ENCODE measurements at regions not wholly inside any gene's neighbourhood (a gene's known extent, or its start where the extent isn't known, plus 50 kb on each side); places are given as distances from the start of the nearest gene placed in this dataset.
"Not testable (repeated sequence)": the region's sequence is repeated elsewhere in the genome, so short reads cannot be mapped to it uniquely, and the experiment has no call there.

DNA sequence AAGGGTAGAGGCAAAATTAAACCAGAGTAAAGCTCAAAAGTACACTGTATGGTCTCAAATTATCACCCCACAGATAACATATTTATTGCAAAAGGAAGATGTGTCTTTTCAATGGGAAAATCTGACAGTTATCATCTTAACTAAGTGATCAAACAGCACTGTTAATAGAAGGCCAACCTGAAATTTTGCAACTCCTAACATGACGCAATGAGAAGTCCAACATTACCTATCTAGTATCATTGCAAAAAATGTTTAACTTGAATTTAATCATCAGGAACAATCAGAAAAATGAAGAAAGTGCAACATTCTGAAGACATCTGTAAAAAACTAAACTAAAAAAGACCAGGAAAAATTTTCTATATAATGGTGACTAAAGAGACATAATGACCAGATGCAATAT lies 156.7 kb upstream of the POGK start:
- DNase-seq (ENCODE audit: low read depth): no peak
- ChIA-PET CTCF (no interaction called here), POLR2A (no interaction called here)
- Histone ChIP-seq H3K27me3 (ENCODE audit: control insufficient read depth, insufficient read depth, low read length) (no peaks in the 10 kb centered on the region), H3K36me3 (ENCODE audit: control insufficient read depth, insufficient read depth, low read length) (no peaks in the 10 kb centered on the region), H3K4me3 (ENCODE audit: low read depth, low read length) (no peak overlapping the region)
- TF ChIP-seq, protein P1, sequence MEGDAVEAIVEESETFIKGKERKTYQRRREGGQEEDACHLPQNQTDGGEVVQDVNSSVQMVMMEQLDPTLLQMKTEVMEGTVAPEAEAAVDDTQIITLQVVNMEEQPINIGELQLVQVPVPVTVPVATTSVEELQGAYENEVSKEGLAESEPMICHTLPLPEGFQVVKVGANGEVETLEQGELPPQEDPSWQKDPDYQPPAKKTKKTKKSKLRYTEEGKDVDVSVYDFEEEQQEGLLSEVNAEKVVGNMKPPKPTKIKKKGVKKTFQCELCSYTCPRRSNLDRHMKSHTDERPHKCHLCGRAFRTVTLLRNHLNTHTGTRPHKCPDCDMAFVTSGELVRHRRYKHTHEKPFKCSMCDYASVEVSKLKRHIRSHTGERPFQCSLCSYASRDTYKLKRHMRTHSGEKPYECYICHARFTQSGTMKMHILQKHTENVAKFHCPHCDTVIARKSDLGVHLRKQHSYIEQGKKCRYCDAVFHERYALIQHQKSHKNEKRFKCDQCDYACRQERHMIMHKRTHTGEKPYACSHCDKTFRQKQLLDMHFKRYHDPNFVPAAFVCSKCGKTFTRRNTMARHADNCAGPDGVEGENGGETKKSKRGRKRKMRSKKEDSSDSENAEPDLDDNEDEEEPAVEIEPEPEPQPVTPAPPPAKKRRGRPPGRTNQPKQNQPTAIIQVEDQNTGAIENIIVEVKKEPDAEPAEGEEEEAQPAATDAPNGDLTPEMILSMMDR (IDR thresholded peaks at IDR 0.05; ENCODE audit: insufficient read depth, low read depth, low read length): no peak

DNA sequence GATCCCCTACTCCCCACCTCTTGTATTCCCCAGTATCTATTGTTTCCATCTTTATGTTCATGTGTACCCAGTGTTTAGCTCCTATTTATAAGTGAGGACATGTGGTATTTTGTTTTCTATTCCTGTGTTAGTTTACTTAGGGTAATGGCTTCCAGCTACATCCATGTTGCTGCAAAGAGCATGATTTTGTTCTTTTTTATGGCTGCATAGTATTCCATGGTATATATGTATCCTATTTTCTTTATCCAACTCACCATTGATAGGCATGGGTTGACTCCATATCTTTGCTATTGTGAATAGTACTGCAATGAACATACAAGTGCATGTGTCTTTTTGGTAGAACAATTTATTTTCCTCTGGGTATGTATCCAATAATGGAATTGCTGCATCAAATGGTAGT lies 154.6 kb upstream of the POGK start:
- POLR2A ChIA-PET; H3K27me3 ChIP-seq (ENCODE audit: control insufficient read depth, insufficient read depth, low read length); DNase-seq (ENCODE audit: low read depth); H3K36me3 ChIP-seq (ENCODE audit: control insufficient read depth, insufficient read depth, low read length); H3K4me3 ChIP-seq (ENCODE audit: low read depth, low read length); CTCF ChIA-PET: not testable (repeated sequence)

- Histone ChIP-seq H3K27me3 (ENCODE audit: control insufficient read depth, insufficient read depth, low read length) (no peaks in the 10 kb centered on the region), H3K4me3 (ENCODE audit: low read depth, low read length) (no peak overlapping the region), H3K36me3 (ENCODE audit: control insufficient read depth, insufficient read depth, low read length) (no peaks in the 10 kb centered on the region)
- CTCF ChIA-PET: no interaction called here
- no peak for DNase-seq (ENCODE audit: low read depth)
- TF ChIP-seq, protein P1 (IDR thresholded peaks at IDR 0.05; ENCODE audit: insufficient read depth, low read depth, low read length): no peak
- POLR2A ChIA-PET: no interaction called here
Observed at GRCh38 chr1:166685200-166685599, 154.1 kb upstream of the POGK start.

GRCh38 chr1:166685891-166686290 lies 153.4 kb upstream of the POGK start:
- H3K4me3 ChIP-seq (ENCODE audit: low read depth, low read length); H3K27me3 ChIP-seq (ENCODE audit: control insufficient read depth, insufficient read depth, low read length); POLR2A ChIA-PET; H3K36me3 ChIP-seq (ENCODE audit: control insufficient read depth, insufficient read depth, low read length); DNase-seq (ENCODE audit: low read depth); CTCF ChIA-PET: not testable (repeated sequence)

DNA sequence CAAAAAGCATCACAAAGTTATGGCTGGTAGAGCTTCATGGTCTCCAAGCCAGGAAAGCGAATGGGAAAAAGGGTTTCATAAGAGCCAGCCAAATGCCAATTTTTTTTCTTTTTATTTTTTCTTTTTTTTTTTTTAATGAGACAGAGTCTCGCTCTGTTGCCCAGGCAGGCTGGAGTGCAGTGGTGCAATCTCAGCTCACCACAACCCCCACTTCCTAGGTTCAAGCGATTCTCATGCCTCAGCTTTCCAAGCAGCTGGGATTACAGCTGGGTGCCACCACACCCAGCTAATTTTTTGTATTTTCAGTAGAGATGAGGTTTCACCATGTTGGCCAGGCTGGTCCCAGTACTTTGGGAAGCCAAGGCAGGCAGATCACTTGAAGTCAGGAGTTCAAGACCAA lies 148.7 kb upstream of the POGK start:
- H3K36me3 ChIP-seq (ENCODE audit: control insufficient read depth, insufficient read depth, low read length); H3K27me3 ChIP-seq (ENCODE audit: control insufficient read depth, insufficient read depth, low read length); POLR2A ChIA-PET; H3K4me3 ChIP-seq (ENCODE audit: low read depth, low read length); CTCF ChIA-PET; DNase-seq (ENCODE audit: low read depth): not testable (repeated sequence)

DNA sequence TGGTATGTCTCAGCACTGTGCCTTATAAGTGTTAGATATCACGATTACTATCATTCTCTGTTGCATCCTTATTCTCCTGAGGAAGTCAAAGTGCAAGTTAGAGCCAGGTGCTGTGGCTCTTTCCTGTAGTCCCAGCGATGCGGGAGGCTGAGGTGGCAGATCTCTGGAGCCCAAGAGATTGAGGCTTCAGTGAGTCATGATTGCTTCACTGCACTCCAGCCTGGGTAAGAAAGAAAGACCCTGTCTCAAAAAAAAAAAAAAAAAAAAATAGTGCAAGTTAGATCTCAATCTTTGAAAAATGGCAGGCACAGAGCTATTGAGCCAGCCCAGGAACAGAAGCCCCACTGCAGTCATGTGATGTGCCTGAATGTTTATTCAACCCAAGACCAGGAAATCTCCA lies 147.8 kb upstream of the POGK start:
- H3K36me3 ChIP-seq (ENCODE audit: control insufficient read depth, insufficient read depth, low read length): no peaks in the 10 kb centered on the region
- POLR2A ChIA-PET: no interaction called here
- CTCF ChIA-PET: no interaction called here
- no peak for DNase-seq (ENCODE audit: low read depth)
- H3K4me3 ChIP-seq (ENCODE audit: low read depth, low read length): no peak overlapping the region
- H3K27me3 ChIP-seq (ENCODE audit: control insufficient read depth, insufficient read depth, low read length): no peaks in the 10 kb centered on the region
- TF ChIP-seq, protein P1 (IDR thresholded peaks at IDR 0.05; ENCODE audit: insufficient read depth, low read depth, low read length): no peak

DNA sequence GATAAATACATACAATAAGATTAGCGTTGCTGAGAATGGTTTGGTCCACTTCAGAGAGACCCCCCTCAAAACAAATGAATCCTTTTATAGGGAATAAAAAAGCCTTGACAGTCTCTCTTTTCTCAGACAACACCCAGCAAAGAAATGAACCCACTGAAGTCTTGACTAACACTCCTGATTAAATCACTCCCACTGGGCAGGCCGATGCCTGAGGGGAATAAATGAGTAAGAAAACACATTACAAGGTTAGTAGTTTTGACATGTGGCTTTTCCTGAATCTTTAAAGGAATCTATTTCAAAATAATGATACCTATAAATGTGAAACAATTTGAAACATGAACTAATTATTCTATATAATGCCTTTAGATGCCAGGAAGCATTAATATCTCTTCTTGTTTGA lies 146.9 kb upstream of the POGK start:
- Histone ChIP-seq H3K27me3 (ENCODE audit: control insufficient read depth, insufficient read depth, low read length) (no peaks in the 10 kb centered on the region), H3K36me3 (ENCODE audit: control insufficient read depth, insufficient read depth, low read length) (no peaks in the 10 kb centered on the region), H3K4me3 (ENCODE audit: low read depth, low read length) (no peak overlapping the region)
- DNase-seq (ENCODE audit: low read depth): no peak
- ChIA-PET POLR2A (no interaction called here), CTCF (no interaction called here)
- TF ChIP-seq, protein P1 (IDR thresholded peaks at IDR 0.05; ENCODE audit: insufficient read depth, low read depth, low read length): no peak
